Suprapubic skin (tissue), 4 donors: ENCODE measurements at regions not wholly inside any gene's neighbourhood (a gene's known extent, or its start where the extent isn't known, plus 50 kb on each side); places are given as distances from the start of the nearest gene placed in this dataset.

Source experiments
- DNase-seq, 2 donors: peaks; one replicate each; pipeline ENCODE4 v3.0.0-alpha.2; 2019; ENCODE audit warnings: low spot score in 2 of 2
- H3K27ac ChIP-seq: fragments of 200-600 bp; sonication (generic); one replicate; pipeline ENCODE4 v1.5.1; 2019
- H3K27me3 ChIP-seq: fragments of 200-600 bp; sonication (generic); one replicate; pipeline ENCODE4 v1.5.1; 2019
- H3K36me3 ChIP-seq: fragments of 200-600 bp; sonication (generic); one replicate; pipeline ENCODE4 v1.5.1; 2019
- H3K4me1 ChIP-seq: fragments of 200-600 bp; sonication (generic); one replicate; pipeline ENCODE4 v1.5.1; 2019
- H3K4me3 ChIP-seq: fragments of 200-600 bp; sonication (generic); one replicate; pipeline ENCODE4 v1.5.1; 2019; ENCODE audit warnings: mild to moderate bottlenecking
- H3K9me3 ChIP-seq: fragments of 200-600 bp; sonication (generic); one replicate; pipeline ENCODE4 v1.5.1; 2019
- CTCF ChIP-seq, 2 donors: fragments of 200-600 bp in 1 of 2; fragments of 450-650 bp in 1 of 2; sonication (generic) in 1 of 2; IDR thresholded peaks; one replicate each; pipeline ENCODE4 v1.5.1; 2016 to 2019; ENCODE audit warnings: antibody characterized with exemption in 2 of 2, mild to moderate bottlenecking in 1 of 2, moderate library complexity in 1 of 2
- EP300 ChIP-seq: sonication (generic); formaldehyde crosslinking; IDR thresholded peaks from one replicate; pipeline ENCODE4 v1.6.1; 2017; ENCODE audit warnings: antibody characterized with exemption
- POLR2A ChIP-seq, 2 donors: fragments of 450-650 bp; IDR thresholded peaks; one replicate each; pipeline ENCODE4 v1.6.1; 2017; ENCODE audit warnings: antibody characterized with exemption in 2 of 2, mild to moderate bottlenecking in 2 of 2, moderate library complexity in 2 of 2
- POLR2AphosphoS5 ChIP-seq, 3 donors: sonication (generic); formaldehyde crosslinking; IDR thresholded peaks; one replicate each; pipeline ENCODE4 v1.6.1; 2017; ENCODE audit warnings: antibody characterized with exemption in 3 of 3
- WGBS: methylation state at CpG from one replicate; pipeline ENCODE4 v1.1.5; 2018; 5-methylcytosine and 5-hydroxymethylcytosine counted together

GRCh38 chr4:53932796-53933610, 131.4 kb downstream of the CHIC2 start:
- DNase-seq: no peak

DNA sequence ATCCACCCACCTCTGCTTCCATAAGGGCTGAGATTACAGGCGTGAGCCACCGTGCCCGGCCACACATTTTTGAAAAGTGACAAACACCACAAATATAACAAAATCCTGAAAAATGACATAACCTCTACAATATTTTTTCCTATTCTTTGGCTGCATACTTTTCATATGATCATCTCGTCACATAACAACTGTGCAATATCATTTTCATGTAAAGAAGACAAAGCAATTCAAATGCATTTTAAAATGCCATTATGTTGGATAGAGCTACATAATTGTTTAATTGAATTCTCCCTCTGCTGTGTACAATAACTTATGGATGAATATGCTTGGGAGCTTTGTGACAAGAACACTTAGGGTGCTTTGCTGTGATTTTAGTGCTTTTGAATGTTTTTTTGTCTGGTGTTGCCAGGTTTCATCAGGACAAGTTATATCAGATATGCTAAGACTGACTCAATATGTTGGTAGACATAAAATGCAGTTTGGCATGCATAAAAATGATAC, 132.9 kb downstream of the CHIC2 start:
- Histone ChIP-seq H3K36me3 (no peaks in the 10 kb centered on the region), H3K27ac (no peak overlapping the region), H3K4me3 (no peak overlapping the region), H3K27me3 (no peaks in the 10 kb centered on the region), H3K4me1 (peaks cover 3% of the 10 kb centered on the region), H3K9me3 (no peaks in the 10 kb centered on the region)
- no peak for DNase-seq
- 91% methylated on average over 4 of the region's 4 CpGs for WGBS
- TF ChIP-seq POLR2A (IDR thresholded peaks at IDR 0.05): no peak
- no peak for TF ChIP-seq POLR2AphosphoS5 (IDR thresholded peaks at IDR 0.05)
- TF ChIP-seq EP300: no peak
- TF ChIP-seq CTCF (IDR thresholded peaks at IDR 0.05): no peak

More at GRCh38 chr4:53932796-53933610, 131.4 kb downstream of the CHIC2 start:
- Histone ChIP-seq H3K36me3 (no peaks in the 10 kb centered on the region), H3K27ac (no peak overlapping the region), H3K9me3 (no peaks in the 10 kb centered on the region), H3K27me3 (no peaks in the 10 kb centered on the region), H3K4me3 (no peak overlapping the region), H3K4me1 (peaks cover 3% of the 10 kb centered on the region)
- WGBS: 75% methylated on average over 7 of the region's 7 CpGs
- no peak for TF ChIP-seq EP300
- TF ChIP-seq CTCF (IDR thresholded peaks at IDR 0.05): no peak
- TF ChIP-seq POLR2AphosphoS5 (IDR thresholded peaks at IDR 0.05): no peak
- no peak for TF ChIP-seq POLR2A (IDR thresholded peaks at IDR 0.05)

DNA sequence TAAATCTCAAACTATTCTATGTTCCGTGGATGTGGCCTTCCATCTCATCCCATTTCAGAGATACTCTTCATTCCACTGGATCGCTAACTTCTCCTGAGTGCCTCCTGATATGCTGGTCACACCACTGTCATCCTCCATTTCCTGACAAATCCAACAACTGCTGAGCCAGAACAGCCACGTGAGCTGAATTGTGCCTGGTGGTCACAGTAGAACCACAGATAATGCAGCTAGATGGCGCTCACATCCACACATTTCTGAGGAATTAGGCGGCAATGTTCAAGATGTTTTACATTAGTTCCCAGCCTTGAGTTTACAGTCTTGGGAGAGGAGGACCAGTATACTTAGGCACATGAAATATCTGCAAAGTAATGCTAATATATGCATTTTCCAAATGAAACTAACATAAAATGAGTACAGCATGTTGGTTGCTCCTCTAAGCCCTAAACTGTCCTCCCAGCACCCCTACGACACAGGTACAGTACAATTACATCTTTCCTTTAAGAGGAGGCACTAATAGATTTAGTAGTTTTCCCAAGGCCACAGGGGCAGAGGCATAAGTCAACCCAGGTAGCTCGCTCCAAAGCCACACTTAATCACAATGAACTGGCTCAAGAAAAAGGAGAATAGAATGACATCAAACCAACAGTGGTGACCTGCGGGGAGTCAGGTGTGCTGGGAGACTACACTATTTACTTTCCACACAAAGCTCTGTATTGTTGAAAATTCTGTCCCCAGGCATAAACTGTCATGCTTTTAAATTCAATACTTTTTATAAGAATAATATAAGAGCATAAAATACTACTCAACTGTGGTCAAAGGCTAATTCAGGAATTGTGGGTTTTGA, 134.2 kb downstream of the CHIC2 start:
- Histone ChIP-seq H3K9me3 (no peaks in the 10 kb centered on the region), H3K36me3 (no peaks in the 10 kb centered on the region), H3K27me3 (no peaks in the 10 kb centered on the region), H3K4me1 (peaks cover 3% of the 10 kb centered on the region), H3K27ac (no peak overlapping the region), H3K4me3 (no peak overlapping the region)
- peak in 1 of 2 donors; percentile 77 for DNase-seq
- peak; percentile 61 to 66 for TF ChIP-seq CTCF (IDR thresholded peaks at IDR 0.05)
- TF ChIP-seq POLR2A (IDR thresholded peaks at IDR 0.05): no peak
- TF ChIP-seq EP300: no peak
- 36% methylated on average over 8 of the region's 8 CpGs for WGBS

DNA sequence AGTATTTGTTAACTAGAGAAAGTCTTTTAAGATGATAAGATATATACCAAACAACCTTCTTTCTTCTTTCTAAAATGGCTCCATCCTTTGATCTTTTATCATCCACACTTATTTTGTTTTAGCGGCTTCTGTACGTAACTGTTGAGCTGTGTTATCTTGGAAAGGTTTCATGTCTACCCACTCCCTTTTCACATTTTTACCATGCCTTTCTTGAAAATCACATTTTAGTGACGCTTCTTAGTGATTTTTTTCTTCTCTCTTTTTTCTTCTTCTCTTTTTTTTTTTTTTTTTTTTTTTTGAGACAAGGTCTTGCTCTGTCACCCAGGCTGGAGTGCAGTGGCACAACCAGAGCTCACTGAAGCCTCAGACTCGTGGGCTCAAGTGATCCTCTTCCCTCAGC, 135.1 kb downstream of the CHIC2 start:
- Histone ChIP-seq H3K4me3 (no peak overlapping the region), H3K27ac (no peak overlapping the region), H3K4me1 (peaks cover 6% of the 10 kb centered on the region), H3K36me3 (no peaks in the 10 kb centered on the region), H3K9me3 (no peaks in the 10 kb centered on the region), H3K27me3 (no peaks in the 10 kb centered on the region)
- TF ChIP-seq POLR2A (IDR thresholded peaks at IDR 0.05): no peak
- TF ChIP-seq EP300: no peak
- TF ChIP-seq POLR2AphosphoS5 (IDR thresholded peaks at IDR 0.05): no peak
- no peak for TF ChIP-seq CTCF (IDR thresholded peaks at IDR 0.05)
- DNase-seq: no peak
- WGBS: 71% methylated on average over 4 of the region's 4 CpGs

DNA sequence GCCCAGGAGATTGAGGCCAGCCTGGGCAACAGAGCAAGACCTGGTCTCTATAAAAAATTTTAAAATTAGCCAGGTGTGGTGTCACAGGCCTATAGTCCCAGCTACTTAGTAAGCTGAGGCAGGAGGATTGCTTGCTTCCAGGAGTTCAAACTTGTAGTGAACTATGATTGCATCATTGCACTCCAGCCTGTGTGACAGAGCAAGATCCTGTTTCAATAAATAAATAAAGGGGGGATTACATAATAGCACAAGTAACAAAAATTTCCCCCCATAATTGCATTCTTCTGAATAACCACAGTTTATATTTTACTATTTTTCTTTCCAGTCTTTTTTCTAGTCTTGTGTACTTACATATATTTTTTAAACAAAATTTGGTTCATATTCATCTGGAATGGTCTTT, 135.6 kb downstream of the CHIC2 start:
- no peak for TF ChIP-seq CTCF (IDR thresholded peaks at IDR 0.05)
- TF ChIP-seq POLR2AphosphoS5 (IDR thresholded peaks at IDR 0.05): no peak
- no peak for TF ChIP-seq POLR2A (IDR thresholded peaks at IDR 0.05)
- TF ChIP-seq EP300: no peak
- no peak overlapping the region for H3K27ac ChIP-seq
- H3K36me3 ChIP-seq: no peaks in the 10 kb centered on the region
- no peaks in the 10 kb centered on the region for H3K9me3 ChIP-seq
- no peak overlapping the region for H3K4me3 ChIP-seq
- peaks cover 7% of the 10 kb centered on the region for H3K4me1 ChIP-seq
- no peaks in the 10 kb centered on the region for H3K27me3 ChIP-seq
- no peak for DNase-seq
